ENCODE measurements at regions not wholly inside any gene's neighbourhood (a gene's known extent, or its start where the extent isn't known, plus 50 kb on each side); places are given as distances from the start of the nearest gene placed in this dataset.
"Not testable (repeated sequence)": the region's sequence is repeated elsewhere in the genome, so short reads cannot be mapped to it uniquely, and the experiment has no call there.

GRCh38 chr1:149278156-149278555 lies 174.8 kb upstream of the NBPF9 start:
- DNase-seq (ENCODE audit: low spot score) = not testable (repeated sequence)

DNA sequence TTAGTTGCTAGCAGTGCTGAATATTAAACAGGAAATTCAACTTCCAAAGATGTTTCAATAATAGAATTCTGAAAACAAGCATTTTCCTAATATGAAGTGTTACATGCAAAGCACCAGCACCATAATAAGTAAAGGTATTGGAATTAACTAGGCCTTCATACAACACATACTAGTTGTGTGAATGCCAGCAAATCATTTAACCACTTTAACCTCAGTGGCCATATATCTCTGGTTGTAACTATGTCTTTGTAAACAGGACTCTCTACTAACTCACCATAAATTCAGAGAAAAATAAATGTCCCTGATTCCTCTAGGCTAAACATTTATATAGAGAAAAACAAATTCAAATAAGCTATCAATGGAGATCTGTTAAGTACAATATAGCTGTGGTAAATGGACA lies 175.7 kb upstream of the NBPF9 start:
- not testable (repeated sequence) for DNase-seq (ENCODE audit: low spot score)

- DNase-seq (ENCODE audit: low spot score) = not testable (repeated sequence)
These were observed 176.2 kb upstream of the NBPF9 start for GRCh38 chr1:149279512-149279911.

DNA sequence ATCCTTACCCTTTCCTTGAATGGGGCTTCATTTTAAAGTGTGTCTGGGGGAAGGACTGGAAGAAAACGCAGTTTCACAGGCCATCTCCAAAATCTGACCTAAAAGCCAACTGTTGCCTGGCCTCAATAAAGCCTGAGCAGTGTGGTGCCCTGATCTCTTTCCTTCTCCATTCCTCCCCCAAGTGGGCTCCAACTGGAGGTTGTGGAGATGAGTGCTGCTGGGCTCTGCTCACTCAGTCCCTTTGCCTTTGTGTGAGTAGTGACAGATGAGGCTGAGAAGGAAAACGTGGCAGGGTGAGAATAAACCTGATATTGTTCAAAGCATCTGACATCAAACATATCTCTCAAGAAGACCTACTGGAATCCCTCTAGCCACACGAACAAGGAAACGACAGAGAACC lies 181.4 kb upstream of the NBPF9 start:
- not testable (repeated sequence) for DNase-seq (ENCODE audit: low spot score)

- not testable (repeated sequence) for DNase-seq (ENCODE audit: low spot score)
These were observed 181.9 kb upstream of the NBPF9 start for GRCh38 chr1:149285205-149285604.

DNA sequence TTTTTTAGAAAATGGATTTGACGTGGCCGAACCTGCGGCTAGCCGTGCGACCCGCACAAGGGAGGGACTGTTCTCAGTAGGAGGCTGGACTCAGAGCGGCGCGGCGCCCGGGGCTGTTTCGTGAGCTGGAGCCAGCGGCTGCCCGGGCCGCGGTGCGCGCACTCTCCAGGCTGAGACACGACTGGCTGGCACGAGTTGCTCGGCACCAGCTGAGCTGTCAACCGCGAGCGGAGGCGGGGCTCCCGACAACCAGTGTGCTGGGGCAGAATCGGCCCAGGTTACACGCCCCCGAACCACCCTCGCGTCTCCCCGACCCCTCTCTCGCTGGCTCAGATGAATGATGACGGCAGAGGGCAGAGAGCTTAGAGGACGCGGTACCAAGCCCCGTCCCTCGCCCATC lies 182.3 kb upstream of the NBPF9 start:
- not testable (repeated sequence) for DNase-seq (ENCODE audit: low spot score)

GRCh38 chr1:149288580-149288979 lies 185.2 kb upstream of the NBPF9 start:
- DNase-seq (ENCODE audit: low spot score) = not testable (repeated sequence)

DNA sequence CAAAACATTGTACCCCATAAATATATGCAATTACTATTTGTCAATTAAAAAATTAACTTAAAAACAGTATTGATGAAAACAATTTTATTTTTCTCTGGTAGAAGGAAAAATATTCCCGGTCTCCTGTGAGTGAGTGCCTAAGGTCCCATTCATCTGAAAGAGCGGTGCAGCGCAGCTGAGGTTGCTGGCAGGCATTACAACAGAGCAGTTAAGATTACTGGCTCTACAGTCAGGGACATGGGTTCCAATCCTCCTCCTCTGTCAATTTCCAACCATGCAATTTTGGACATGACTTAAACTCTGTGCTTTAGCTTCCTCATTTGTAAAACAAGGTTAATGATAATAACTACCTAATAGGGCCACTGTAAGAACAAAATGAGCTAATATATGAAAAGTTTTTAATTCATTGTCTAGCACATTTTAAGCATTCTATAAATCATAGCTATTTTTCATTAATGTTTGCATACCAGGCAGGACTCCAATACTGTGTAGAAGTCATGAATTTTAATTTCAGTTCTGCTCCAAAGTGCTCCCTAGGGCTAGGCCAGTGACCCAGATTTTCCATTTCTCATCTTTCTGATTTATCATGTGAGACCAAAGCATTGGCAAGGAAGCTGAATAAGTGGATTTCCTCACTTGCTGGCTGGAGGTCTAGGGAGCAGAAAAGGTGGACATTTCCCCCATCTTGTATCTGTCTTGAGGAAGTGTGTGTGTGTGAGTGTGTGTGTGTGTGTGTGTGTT lies 174.2 kb upstream of the NBPF19 start:
- not testable (repeated sequence) for DNase-seq (ENCODE audit: low spot score)

- not testable (repeated sequence) for DNase-seq (ENCODE audit: low spot score)
These were observed 173.6 kb upstream of the NBPF19 start for GRCh38 chr1:149301282-149301681.

DNA sequence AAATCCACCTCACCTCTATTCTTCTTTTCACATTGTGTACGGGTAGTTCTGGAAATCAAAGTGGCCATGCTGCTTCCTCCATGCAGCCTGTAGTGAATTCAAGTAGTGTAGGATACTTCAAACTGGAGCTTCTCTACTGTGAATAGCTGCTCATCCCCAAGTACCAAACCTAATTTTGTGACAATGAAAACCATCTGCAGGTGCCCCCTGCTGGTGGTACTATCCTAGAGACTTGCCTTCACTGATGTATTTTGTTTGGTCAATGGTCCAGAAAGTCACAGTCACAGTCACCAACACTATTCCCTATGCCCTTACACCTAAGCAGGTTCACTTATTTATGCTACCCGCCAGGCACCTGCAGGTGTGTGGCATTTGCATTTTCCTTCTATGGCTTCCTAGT lies 170.0 kb upstream of the NBPF19 start:
- not testable (repeated sequence) for DNase-seq (ENCODE audit: low spot score)

DNA sequence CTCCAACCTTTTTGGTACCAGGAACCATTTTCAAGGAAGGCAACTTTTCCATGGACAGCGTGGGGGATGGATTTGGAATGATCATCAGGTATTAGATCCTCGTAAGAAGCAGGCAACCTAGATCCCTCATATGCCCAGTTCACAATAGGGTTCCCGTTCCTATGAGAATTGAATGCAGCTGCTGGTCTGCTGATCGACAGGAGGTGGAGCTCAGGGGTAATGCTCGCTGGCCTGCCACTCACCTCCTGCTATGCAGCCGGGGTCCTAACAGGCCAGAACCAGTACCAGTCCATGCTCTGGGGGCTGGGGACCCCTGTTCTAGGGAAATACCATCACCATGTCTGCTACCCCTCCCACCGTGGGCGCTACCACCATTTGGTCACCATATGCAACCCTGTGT lies 167.2 kb upstream of the NBPF19 start:
- not testable (repeated sequence) for DNase-seq (ENCODE audit: low spot score)

DNA sequence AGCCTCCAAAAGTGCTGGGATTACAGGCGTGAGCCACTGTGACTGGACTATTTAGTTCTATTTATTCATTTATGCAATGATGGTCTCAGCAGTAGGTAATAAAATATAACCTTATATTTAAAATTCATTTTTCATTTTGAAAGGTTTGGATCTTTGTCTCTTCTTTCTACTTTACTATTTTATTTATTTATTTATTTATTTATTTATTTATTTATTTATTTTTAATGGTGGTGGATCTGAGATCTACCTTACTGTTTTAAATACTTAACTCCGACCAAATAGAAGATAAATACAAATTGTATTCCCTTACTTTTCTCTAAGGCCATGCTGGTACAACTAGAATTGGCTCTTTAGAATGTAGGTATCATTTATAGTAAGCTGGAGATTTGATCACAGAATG lies 159.9 kb upstream of the NBPF19 start:
- not testable (repeated sequence) for DNase-seq (ENCODE audit: low spot score)

DNA sequence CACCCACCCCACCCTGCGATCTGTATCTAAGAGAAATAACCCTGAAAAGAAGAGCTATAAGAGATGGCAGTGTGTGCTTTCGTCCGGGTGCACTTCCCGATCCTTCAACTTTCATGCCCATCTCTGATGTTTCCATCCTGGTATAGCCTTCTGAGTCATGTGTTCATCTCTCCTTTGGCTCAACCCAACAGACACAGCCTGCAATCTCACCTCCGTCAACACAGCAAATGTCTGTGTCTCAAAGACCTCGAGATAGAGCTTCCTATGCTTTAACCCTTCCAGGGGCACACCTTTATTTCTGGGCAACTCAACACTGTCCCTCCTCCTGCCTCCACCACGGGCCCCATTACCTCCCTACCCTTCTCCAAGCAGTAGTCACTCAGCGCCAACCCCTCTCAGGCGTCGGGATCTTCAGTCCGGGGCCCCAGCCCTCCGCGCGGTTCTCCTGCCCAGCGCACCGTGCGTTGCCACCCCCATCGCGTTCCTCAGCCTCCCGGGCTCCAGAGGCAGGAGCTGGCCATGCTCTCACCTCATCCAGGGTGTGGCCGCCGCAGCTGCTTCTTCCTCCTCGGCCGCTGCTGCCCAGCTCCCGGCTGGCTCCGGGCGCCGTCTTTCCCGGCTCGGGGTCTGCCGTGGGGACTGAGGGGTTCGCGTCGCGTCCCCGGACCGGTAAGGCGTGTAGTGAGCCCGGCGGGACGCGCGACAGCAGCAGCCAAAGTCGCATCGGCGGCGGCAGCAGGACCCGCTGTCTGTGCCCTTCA lies 153.7 kb upstream of the NBPF19 start:
- not testable (repeated sequence) for DNase-seq (ENCODE audit: low spot score)

DNA sequence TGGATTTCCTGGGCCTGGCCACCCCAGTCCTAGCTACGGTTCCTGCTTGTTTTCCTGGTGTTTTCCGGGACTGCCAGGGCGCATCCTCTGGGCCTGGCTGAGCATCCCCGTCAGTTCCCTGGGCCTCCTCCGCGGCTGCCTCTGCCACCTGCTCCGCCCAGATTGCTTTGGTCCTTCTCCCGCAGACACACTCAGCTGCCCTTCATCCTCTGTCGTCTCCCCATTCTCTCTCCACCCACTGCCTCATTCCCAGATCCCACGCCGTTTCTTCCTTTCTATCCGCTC lies 153.2 kb upstream of the NBPF19 start:
- not testable (repeated sequence) for DNase-seq (ENCODE audit: low spot score)

DNA sequence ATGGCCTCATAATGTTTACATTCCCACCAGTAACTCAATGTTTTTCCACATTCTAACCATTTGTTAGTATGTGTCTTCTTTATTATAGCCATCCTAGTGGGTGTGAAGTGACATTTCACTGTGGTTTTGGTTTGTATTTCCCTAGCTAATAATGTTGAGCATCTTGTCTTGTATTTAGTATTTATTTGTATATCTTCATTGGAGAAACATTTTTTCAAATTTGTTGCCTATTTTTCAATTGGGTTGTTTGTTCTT lies 144.8 kb upstream of the NBPF19 start:
- not testable (repeated sequence) for DNase-seq (ENCODE audit: low spot score)

GRCh38 chr1:149336082-149336481 lies 138.8 kb upstream of the NBPF19 start:
- not testable (repeated sequence) for DNase-seq (ENCODE audit: low spot score)

- not testable (repeated sequence) for DNase-seq (ENCODE audit: low spot score)
These were observed 136.6 kb upstream of the NBPF19 start for GRCh38 chr1:149338221-149338691.

DNA sequence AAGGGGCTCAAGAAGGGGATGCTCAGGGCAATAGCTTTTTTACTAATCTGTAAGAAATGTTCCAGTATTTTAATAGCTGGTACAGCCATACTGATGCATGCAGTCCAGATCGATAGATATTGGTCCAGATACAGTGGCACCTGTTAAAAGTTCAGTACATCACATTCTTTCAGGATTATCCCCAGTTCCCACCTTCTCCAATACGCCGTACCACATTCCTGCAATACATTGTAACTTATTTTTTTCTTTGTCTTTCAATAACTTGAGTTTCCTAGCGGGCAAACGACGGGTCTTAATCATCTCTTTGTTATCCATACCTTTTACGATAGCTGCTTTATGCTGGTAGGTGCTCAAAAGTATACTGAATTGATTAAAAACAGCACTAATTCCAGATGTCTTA lies 136.1 kb upstream of the NBPF19 start:
- not testable (repeated sequence) for DNase-seq (ENCODE audit: low spot score)

GRCh38 chr1:149349448-149349847 lies 125.4 kb upstream of the NBPF19 start:
- not testable (repeated sequence) for DNase-seq (ENCODE audit: low spot score)

DNA sequence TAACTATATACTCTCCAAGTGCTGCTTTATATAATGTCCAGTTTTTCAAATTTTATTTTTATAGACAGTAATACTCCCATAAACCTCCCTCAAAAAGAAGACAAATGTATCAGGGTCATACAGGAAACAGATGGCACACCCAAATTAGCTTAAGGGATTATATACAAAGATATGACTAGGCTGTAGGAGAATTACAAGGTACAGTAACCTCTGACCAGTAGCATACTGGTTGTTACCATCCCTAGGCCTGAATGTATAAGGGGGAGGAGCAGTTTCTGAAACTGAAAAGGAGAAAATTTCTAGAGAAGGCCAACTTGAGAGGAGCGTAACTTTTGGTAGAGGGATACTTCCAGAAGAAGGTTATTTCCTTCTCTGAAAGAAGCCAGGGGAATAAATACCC lies 122.6 kb upstream of the NBPF19 start:
- DNase-seq (ENCODE audit: low spot score) = not testable (repeated sequence)

- not testable (repeated sequence) for DNase-seq (ENCODE audit: low spot score)
These were observed 120.3 kb upstream of the NBPF19 start for GRCh38 chr1:149354579-149354978.

- not testable (repeated sequence) for DNase-seq (ENCODE audit: low spot score)
These were observed 119.1 kb upstream of the NBPF19 start for GRCh38 chr1:149355748-149356147.

DNA sequence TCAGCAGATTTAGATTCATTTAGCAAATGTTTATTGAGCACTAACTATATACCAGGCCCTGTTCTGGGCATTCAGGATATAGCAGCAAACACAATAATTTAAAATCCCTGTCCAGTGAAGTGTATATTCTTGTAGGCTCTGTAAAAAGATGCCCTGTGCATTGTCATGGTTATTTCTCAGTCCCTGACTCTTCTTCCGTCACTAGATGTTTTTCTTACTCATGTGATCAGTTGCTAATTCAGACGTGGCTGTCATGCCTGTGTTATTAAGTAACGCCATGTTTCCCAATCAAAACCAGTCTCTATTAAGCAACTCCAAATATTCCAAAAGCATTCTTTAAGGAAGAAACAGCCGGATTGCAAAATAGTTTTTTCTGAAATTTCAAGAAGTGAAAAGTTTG lies 118.7 kb upstream of the NBPF19 start:
- not testable (repeated sequence) for DNase-seq (ENCODE audit: low spot score)

GRCh38 chr1:149360351-149360750 lies 114.5 kb upstream of the NBPF19 start:
- not testable (repeated sequence) for DNase-seq (ENCODE audit: low spot score)

Data from hematopoietic multipotent progenitor cell treated with erythropoietin and hydrocortisone succinate and interleukin-3 and kit ligand, for 17 days (in vitro differentiated cells).